HCT116 (cell line): ENCODE measurements at regions not wholly inside any gene's neighbourhood (a gene's known extent, or its start where the extent isn't known, plus 50 kb on each side); places are given as distances from the start of the nearest gene placed in this dataset.

Experiments
- ATAC-seq: fragments of 200-7000 bp; cut with Tn5 transposase; 2 replicates; pipeline ENCODE4 v1.9.1; 2020; ENCODE audit warnings: mild to moderate bottlenecking, moderate library complexity
- BruUV-seq: library from RNA; stranded (reverse); fragments of 400-500 nt; replicated peaks from 2 replicates; lab custom pipeline; 2021; lab: Mats Ljungman, UMichigan
- CTCF ChIA-PET: fragments of 300-600 bp; sonication (Branson Sonifier 250); formaldehyde crosslinking; loops from one replicate; lab custom pipeline; 2021; ENCODE audit warnings: antibody characterized with exemption; lab: Charles Lee
- POLR2A ChIA-PET: fragments of 300-600, 350-600 bp; sonication (Branson Sonifier 250); formaldehyde crosslinking; loops from one replicate; lab custom pipeline; 2021; ENCODE audit warnings: antibody characterized with exemption; lab: Charles Lee
- RAD21 ChIA-PET, 2 experiments: fragments of 300-600 bp; sonication (Branson Sonifier 250); formaldehyde crosslinking; loops; one replicate each; lab custom pipeline; 2023; ENCODE audit warnings: low total read pairs in 2 of 2; ENCODE audit not compliant: uncharacterized antibody in 2 of 2, unreplicated experiment in 2 of 2, low non-redundant PET in 1 of 2; lab: Charles Lee
- DNase-seq: peaks from one replicate; pipeline ENCODE4 v3.0.0-alpha.2; 2010; ENCODE audit warnings: low read depth, low spot score
- H2AFZ ChIP-seq: fragments of 200-600 bp; shearing (Covaris generic), sonication (generic); 2 replicates; pipeline ENCODE4 v1.6.1; 2017; ENCODE audit warnings: low read depth, mixed run types, mixed read lengths, antibody characterized with exemption, low read length; ENCODE audit not compliant: poor library complexity, severe bottlenecking
- H3K27ac ChIP-seq: 2 replicates; pipeline ENCODE4 v1.5.1; 2012; ENCODE audit warnings: low read depth, low read length
- H3K27me3 ChIP-seq: fragments of 200-600 bp; sonication (generic); 2 replicates; pipeline ENCODE4 v1.6.1; 2016; ENCODE audit warnings: mixed run types, low read length, mixed read lengths; ENCODE audit not compliant: insufficient read depth
- H3K36me3 ChIP-seq, 2 experiments: fragments of 200-500 bp in 1 of 2; fragments of 200-600 bp in 1 of 2; sonication (Bioruptor generic) in 1 of 2; sonication (generic) in 1 of 2; 2 replicates each; pipeline versions ENCODE4 v1.5.1 to v1.6.1; 2014 to 2016; ENCODE audit warnings: low read length in 2 of 2, inconsistent platforms in 1 of 2, mixed read lengths in 1 of 2, mixed run types in 1 of 2; ENCODE audit not compliant: insufficient read depth in 2 of 2, control insufficient read depth in 1 of 2
- H3K4me1 ChIP-seq, 2 experiments: fragments of 200-600 bp in 1 of 2; sonication (generic) in 1 of 2; 2 replicates each; pipeline versions ENCODE4 v1.5.1 to v1.6.1; 2012 to 2017; ENCODE audit warnings: low read length in 2 of 2, inconsistent platforms in 1 of 2, mild to moderate bottlenecking in 1 of 2, mixed read lengths in 1 of 2, mixed run types in 1 of 2, moderate library complexity in 1 of 2; ENCODE audit not compliant: insufficient read depth in 2 of 2, control insufficient read depth in 1 of 2
- H3K4me2 ChIP-seq: fragments of 200-600 bp; sonication (generic); 2 replicates; pipeline ENCODE4 v1.6.1; 2017; ENCODE audit warnings: mixed run types, low read length, mixed read lengths
- H3K4me3 ChIP-seq, 2 experiments: fragments of 200-600 bp in 1 of 2; sonication (generic) in 1 of 2; replicated peaks in 1 of 2; 2 replicates each; pipeline ENCODE4 v1.5.1; 2011 to 2016; ENCODE audit warnings: low read length in 2 of 2, control low read depth in 1 of 2, low read depth in 1 of 2, mild to moderate bottlenecking in 1 of 2, mixed read lengths in 1 of 2, mixed run types in 1 of 2
- H3K79me2 ChIP-seq: fragments of 200-600 bp; sonication (generic); 2 replicates; pipeline ENCODE4 v1.6.1; 2017; ENCODE audit warnings: mild to moderate bottlenecking, mixed run types, low read length, moderate library complexity, mixed read lengths; ENCODE audit not compliant: insufficient read depth
- H3K9ac ChIP-seq: fragments of 200-600 bp; sonication (generic); 2 replicates; pipeline ENCODE4 v1.6.1; 2016; ENCODE audit warnings: low read length, mixed read lengths
- H3K9me2 ChIP-seq: fragments of 200-600 bp; sonication (generic), shearing (Covaris generic); 2 replicates; pipeline ENCODE4 v1.6.1; 2017; ENCODE audit warnings: mixed run types, mild to moderate bottlenecking, moderate library complexity; ENCODE audit not compliant: insufficient read depth
- H3K9me3 ChIP-seq, 2 experiments: fragments of 200-500 bp in 1 of 2; fragments of 200-600 bp in 1 of 2; sonication (Bioruptor generic) in 1 of 2; sonication (generic) in 1 of 2; 2 replicates each; pipeline ENCODE4 v1.6.1; 2014 to 2017; ENCODE audit warnings: low read length in 2 of 2, mixed read lengths in 2 of 2, inconsistent platforms in 1 of 2, low read depth in 1 of 2, mild to moderate bottlenecking in 1 of 2, mixed run types in 1 of 2, moderate library complexity in 1 of 2; ENCODE audit not compliant: control insufficient read depth in 1 of 2, insufficient read depth in 1 of 2
- H4K20me1 ChIP-seq: fragments of 200-600 bp; sonication (generic), shearing (Covaris generic); 2 replicates; pipeline ENCODE4 v1.6.1; 2017; ENCODE audit warnings: mixed run types, mild to moderate bottlenecking, moderate library complexity; ENCODE audit not compliant: insufficient read depth
- CTCF ChIP-seq, 3 experiments: fragments of 200-600 bp in 1 of 3; sonication (generic) in 1 of 3; IDR thresholded peaks in 2 of 3; conservative IDR thresholded peaks in 1 of 3; 2 replicates each; pipeline ENCODE4 v1.5.1; 2012 to 2017; ENCODE audit warnings: low read depth in 2 of 3, low read length in 2 of 3, antibody characterized with exemption in 1 of 3, borderline replicate concordance in 1 of 3, control low read depth in 1 of 3, mild to moderate bottlenecking in 1 of 3, mixed read lengths in 1 of 3, mixed run types in 1 of 3, moderate library complexity in 1 of 3; ENCODE audit not compliant: insufficient read depth in 1 of 3
- RAD21 ChIP-seq: IDR thresholded peaks from 2 replicates; pipeline ENCODE4 v1.6.1; 2012; ENCODE audit warnings: low read depth, mild to moderate bottlenecking
- YY1 ChIP-seq: IDR thresholded peaks from 2 replicates; pipeline ENCODE4 v1.6.1; 2011; ENCODE audit warnings: low read length, low read depth, moderate library complexity, mild to moderate bottlenecking; ENCODE audit not compliant: insufficient replicate concordance; ENCODE audit errors: extremely low read depth
- intact Hi-C: fragments of 100-400 bp; cut with micrococcal nuclease; formaldehyde crosslinking; loops from 2 replicates; pipeline ENCODE4 v1.10.0; 2022

- Histone ChIP-seq H3K4me3 (peak overlapping the region in 1 of 2 experiments; percentile 20; a peak in 2 of 4 replicates), H4K20me1 (no peaks in the 10 kb centered on the region), H3K27ac (no peak overlapping the region), H3K4me2 (peak overlapping the region; percentile 59), H3K9ac (no peak overlapping the region), H3K4me1 (peaks cover 0 to 11% of the 10 kb centered on the region in 2 experiments; a peak in 2 of 4 replicates), H3K79me2 (no peaks in the 10 kb centered on the region), H3K9me3 (no peaks in the 10 kb centered on the region), H3K27me3 (no peaks in the 10 kb centered on the region), H2AFZ (peak overlapping the region; percentile 98), H3K9me2 (no peaks in the 10 kb centered on the region), H3K36me3 (no peaks in the 10 kb centered on the region)
- TF ChIP-seq YY1 (no peak), CTCF (IDR thresholded peaks at IDR 0.05 in 2 of 3, conservative IDR thresholded peaks at IDR 0.05 in 1 of 3; ENCODE audit: borderline replicate concordance in 1 of 3, insufficient read depth in 1 of 3, low read depth in 2 of 3, low read length in 2 of 3) (peak; percentile 56 to 90 (median 89); a peak in 5 of 6 replicates), RAD21 (peak; percentile 87)
- intact Hi-C loops: loop anchor here (1.0 to 5.0 kb wide), 2 partner anchors 726 to 850 kb away; no protein-coding TSS in a partner anchor
- no TSS peak for BruUV-seq
- ChIA-PET POLR2A (no interaction called here), CTCF (interaction anchor here (0.6 to 1.5 kb wide), 11 partner anchors 8 to 1042 kb away, joined by 3 to 11 read pairs (median 4); no protein-coding TSS in a partner anchor), RAD21 (interaction anchor here (0.8 to 1.4 kb wide), 5 partner anchors 23 to 727 kb away, joined by 3 to 5 read pairs (median 4); no protein-coding TSS in a partner anchor)
- peak; percentile 99 for ATAC-seq
- DNase-seq: peak; percentile 48
Observed at GRCh38 chr2:57720728-57721627, 325.6 kb upstream of the VRK2 start.
